ENCODE measurements at regions not wholly inside any gene's neighbourhood (a gene's known extent, or its start where the extent isn't known, plus 50 kb on each side); places are given as distances from the start of the nearest gene placed in this dataset.

- TF ChIP-seq CTCF (IDR thresholded peaks at IDR 0.05) = no peak
- TF ChIP-seq POLR2A (IDR thresholded peaks at IDR 0.05) = no peak
Observed at GRCh38 chr14:56057767-56058166, 60.4 kb upstream of the PELI2 start.

Data from thyroid gland (tissue), 4 donors.